ENCODE measurements at regions not wholly inside any gene's neighbourhood (a gene's known extent, or its start where the extent isn't known, plus 50 kb on each side); places are given as distances from the start of the nearest gene placed in this dataset.

- Mint-ChIP-seq H3K27me3 (ENCODE audit: insufficient read depth, low read depth, poor library complexity) (peaks cover 1% of the 10 kb centered on the region), H3K36me3 (ENCODE audit: low read depth) (no peaks in the 10 kb centered on the region), H3K9me3 (no peaks in the 10 kb centered on the region; the same call in 2 of the 3 replicates), H3K4me1 (peaks cover 7% of the 10 kb centered on the region), H3K4me3 (no peak overlapping the region), H3K27ac (no peak overlapping the region)
- H3K9me2 ChIP-seq (ENCODE audit: insufficient read depth), result no peaks in the 10 kb centered on the region
- H3K4me1 ChIP-seq (ENCODE audit: insufficient read depth), result peaks cover 4% of the 10 kb centered on the region; the same call in 1 of the 2 replicates
- TF ChIP-seq, protein P1, sequence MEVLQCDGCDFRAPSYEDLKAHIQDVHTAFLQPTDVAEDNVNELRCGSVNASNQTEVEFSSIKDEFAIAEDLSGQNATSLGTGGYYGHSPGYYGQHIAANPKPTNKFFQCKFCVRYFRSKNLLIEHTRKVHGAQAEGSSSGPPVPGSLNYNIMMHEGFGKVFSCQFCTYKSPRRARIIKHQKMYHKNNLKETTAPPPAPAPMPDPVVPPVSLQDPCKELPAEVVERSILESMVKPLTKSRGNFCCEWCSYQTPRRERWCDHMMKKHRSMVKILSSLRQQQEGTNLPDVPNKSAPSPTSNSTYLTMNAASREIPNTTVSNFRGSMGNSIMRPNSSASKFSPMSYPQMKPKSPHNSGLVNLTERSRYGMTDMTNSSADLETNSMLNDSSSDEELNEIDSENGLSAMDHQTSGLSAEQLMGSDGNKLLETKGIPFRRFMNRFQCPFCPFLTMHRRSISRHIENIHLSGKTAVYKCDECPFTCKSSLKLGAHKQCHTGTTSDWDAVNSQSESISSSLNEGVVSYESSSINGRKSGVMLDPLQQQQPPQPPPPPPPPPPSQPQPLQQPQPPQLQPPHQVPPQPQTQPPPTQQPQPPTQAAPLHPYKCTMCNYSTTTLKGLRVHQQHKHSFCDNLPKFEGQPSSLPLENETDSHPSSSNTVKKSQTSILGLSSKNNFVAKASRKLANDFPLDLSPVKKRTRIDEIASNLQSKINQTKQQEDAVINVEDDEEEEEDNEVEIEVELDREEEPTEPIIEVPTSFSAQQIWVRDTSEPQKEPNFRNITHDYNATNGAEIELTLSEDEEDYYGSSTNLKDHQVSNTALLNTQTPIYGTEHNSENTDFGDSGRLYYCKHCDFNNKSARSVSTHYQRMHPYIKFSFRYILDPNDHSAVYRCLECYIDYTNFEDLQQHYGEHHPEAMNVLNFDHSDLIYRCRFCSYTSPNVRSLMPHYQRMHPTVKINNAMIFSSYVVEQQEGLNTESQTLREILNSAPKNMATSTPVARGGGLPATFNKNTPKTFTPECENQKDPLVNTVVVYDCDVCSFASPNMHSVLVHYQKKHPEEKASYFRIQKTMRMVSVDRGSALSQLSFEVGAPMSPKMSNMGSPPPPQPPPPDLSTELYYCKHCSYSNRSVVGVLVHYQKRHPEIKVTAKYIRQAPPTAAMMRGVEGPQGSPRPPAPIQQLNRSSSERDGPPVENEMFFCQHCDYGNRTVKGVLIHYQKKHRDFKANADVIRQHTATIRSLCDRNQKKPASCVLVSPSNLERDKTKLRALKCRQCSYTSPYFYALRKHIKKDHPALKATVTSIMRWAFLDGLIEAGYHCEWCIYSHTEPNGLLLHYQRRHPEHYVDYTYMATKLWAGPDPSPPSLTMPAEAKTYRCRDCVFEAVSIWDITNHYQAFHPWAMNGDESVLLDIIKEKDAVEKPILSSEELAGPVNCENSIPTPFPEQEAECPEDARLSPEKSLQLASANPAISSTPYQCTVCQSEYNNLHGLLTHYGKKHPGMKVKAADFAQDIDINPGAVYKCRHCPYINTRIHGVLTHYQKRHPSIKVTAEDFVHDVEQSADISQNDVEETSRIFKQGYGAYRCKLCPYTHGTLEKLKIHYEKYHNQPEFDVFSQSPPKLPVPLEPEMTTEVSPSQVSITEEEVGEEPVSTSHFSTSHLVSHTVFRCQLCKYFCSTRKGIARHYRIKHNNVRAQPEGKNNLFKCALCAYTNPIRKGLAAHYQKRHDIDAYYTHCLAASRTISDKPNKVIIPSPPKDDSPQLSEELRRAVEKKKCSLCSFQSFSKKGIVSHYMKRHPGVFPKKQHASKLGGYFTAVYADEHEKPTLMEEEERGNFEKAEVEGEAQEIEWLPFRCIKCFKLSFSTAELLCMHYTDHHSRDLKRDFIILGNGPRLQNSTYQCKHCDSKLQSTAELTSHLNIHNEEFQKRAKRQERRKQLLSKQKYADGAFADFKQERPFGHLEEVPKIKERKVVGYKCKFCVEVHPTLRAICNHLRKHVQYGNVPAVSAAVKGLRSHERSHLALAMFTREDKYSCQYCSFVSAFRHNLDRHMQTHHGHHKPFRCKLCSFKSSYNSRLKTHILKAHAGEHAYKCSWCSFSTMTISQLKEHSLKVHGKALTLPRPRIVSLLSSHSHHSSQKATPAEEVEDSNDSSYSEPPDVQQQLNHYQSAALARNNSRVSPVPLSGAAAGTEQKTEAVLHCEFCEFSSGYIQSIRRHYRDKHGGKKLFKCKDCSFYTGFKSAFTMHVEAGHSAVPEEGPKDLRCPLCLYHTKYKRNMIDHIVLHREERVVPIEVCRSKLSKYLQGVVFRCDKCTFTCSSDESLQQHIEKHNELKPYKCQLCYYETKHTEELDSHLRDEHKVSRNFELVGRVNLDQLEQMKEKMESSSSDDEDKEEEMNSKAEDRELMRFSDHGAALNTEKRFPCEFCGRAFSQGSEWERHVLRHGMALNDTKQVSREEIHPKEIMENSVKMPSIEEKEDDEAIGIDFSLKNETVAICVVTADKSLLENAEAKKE (CRISPR knock-in tag; IDR thresholded peaks at IDR 0.05), result no peak
- TF ChIP-seq, protein P2, sequence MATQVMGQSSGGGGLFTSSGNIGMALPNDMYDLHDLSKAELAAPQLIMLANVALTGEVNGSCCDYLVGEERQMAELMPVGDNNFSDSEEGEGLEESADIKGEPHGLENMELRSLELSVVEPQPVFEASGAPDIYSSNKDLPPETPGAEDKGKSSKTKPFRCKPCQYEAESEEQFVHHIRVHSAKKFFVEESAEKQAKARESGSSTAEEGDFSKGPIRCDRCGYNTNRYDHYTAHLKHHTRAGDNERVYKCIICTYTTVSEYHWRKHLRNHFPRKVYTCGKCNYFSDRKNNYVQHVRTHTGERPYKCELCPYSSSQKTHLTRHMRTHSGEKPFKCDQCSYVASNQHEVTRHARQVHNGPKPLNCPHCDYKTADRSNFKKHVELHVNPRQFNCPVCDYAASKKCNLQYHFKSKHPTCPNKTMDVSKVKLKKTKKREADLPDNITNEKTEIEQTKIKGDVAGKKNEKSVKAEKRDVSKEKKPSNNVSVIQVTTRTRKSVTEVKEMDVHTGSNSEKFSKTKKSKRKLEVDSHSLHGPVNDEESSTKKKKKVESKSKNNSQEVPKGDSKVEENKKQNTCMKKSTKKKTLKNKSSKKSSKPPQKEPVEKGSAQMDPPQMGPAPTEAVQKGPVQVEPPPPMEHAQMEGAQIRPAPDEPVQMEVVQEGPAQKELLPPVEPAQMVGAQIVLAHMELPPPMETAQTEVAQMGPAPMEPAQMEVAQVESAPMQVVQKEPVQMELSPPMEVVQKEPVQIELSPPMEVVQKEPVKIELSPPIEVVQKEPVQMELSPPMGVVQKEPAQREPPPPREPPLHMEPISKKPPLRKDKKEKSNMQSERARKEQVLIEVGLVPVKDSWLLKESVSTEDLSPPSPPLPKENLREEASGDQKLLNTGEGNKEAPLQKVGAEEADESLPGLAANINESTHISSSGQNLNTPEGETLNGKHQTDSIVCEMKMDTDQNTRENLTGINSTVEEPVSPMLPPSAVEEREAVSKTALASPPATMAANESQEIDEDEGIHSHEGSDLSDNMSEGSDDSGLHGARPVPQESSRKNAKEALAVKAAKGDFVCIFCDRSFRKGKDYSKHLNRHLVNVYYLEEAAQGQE (IDR thresholded peaks at IDR 0.05; ENCODE audit: unreplicated experiment), result no peak
- TF ChIP-seq JUNB (IDR thresholded peaks at IDR 0.05; ENCODE audit: unreplicated experiment) (no peak), ZNF114 (CRISPR knock-in tag; IDR thresholded peaks at IDR 0.05) (no peak), POLR2AphosphoS5 (IDR thresholded peaks at IDR 0.05; ENCODE audit: low read depth) (no peak)
- no peaks in the 10 kb centered on the region for H3K36me3 ChIP-seq (ENCODE audit: insufficient read depth)
- H4K20me1 ChIP-seq (replicated peaks; ENCODE audit: insufficient read depth), result no peaks in the 10 kb centered on the region
- no peak overlapping the region for H2AFZ ChIP-seq
- DNase-seq (ENCODE audit: low spot score) (no peak), ATAC-seq (no peak)
- no peak overlapping the region for H3K27ac ChIP-seq (ENCODE audit: low read depth)
- H3F3A ChIP-seq (replicated peaks; ENCODE audit: low read depth), result no peaks in the 10 kb centered on the region
- no peak overlapping the region for H3K4me3 ChIP-seq
- no peaks in the 10 kb centered on the region for H3K27me3 ChIP-seq (ENCODE audit: insufficient read depth)
- no peak overlapping the region for H3K4me2 ChIP-seq
- no peaks in the 10 kb centered on the region for H3K79me2 ChIP-seq (replicated peaks; ENCODE audit: insufficient read depth)
Measured at GRCh38 chr14:87434011-87434410, 559.0 kb downstream of the GALC start.

Measured in GM23338 (cell line).